Fibroblast of villous mesenchyme (primary cell): ENCODE measurements at regions not wholly inside any gene's neighbourhood (a gene's known extent, or its start where the extent isn't known, plus 50 kb on each side); places are given as distances from the start of the nearest gene placed in this dataset.

Experiments
- DNase-seq: peaks from one replicate; pipeline ENCODE4 v3.0.0-alpha.2; 2010; ENCODE audit warnings: low read depth
- H3K4me3 ChIP-seq: 2 replicates; pipeline ENCODE4 v1.5.1; 2011; ENCODE audit warnings: low read depth, mild to moderate bottlenecking, low read length
- CTCF ChIP-seq: IDR thresholded peaks from 2 replicates; pipeline ENCODE4 v1.5.1; 2012; ENCODE audit warnings: low read depth, mild to moderate bottlenecking, low read length; ENCODE audit not compliant: insufficient read depth

- no peak overlapping the region for H3K4me3 ChIP-seq
- TF ChIP-seq CTCF, result no peak
These were observed 161.7 kb upstream of the ZNF236 start for GRCh38 chr18:76660571-76661192.

GRCh38 chr18:76658627-76659026, 163.6 kb upstream of the ZNF516 start:
- no peak for DNase-seq
- no peak overlapping the region for H3K4me3 ChIP-seq
- TF ChIP-seq CTCF, result peak; percentile 54

More at GRCh38 chr18:76660571-76661192, 161.7 kb upstream of the ZNF236 start:
- DNase-seq, result no peak

- DNase-seq, result no peak
- TF ChIP-seq CTCF, result no peak
These were observed 162.9 kb upstream of the ZNF516 start for GRCh38 chr18:76657911-76658470.

GRCh38 chr18:76656925-76657827, 162.1 kb upstream of the ZNF516 start:
- no peak for TF ChIP-seq CTCF
- H3K4me3 ChIP-seq, result no peak overlapping the region
- peak; percentile 17 for DNase-seq

More at GRCh38 chr18:76657911-76658470, 162.9 kb upstream of the ZNF516 start:
- no peak overlapping the region for H3K4me3 ChIP-seq

GRCh38 chr18:76654577-76654976, 159.5 kb upstream of the ZNF516 start:
- no peak for TF ChIP-seq CTCF
- H3K4me3 ChIP-seq, result no peak overlapping the region
- DNase-seq, result peak; percentile 21

GRCh38 chr18:76647322-76647721, 152.3 kb upstream of the ZNF516 start:
- TF ChIP-seq CTCF, result no peak
- no peak for DNase-seq
- no peak overlapping the region for H3K4me3 ChIP-seq
